SK-N-SH (cell line): ENCODE measurements at regions not wholly inside any gene's neighbourhood (a gene's known extent, or its start where the extent isn't known, plus 50 kb on each side); places are given as distances from the start of the nearest gene placed in this dataset.

Experiments used
- CTCF ChIA-PET: fragments of 300-600, 350-600 bp; formaldehyde crosslinking; extraction: SDS; loops from one replicate; lab custom pipeline; 2021; lab: Yijun Ruan, JAX
- POLR2A ChIA-PET: fragments of 350-600 bp; sonication (Branson Sonifier 250); formaldehyde crosslinking; extraction: SDS; loops from one replicate; lab custom pipeline; 2020; ENCODE audit warnings: antibody characterized with exemption, inconsistent platforms; lab: Yijun Ruan, JAX
- DNase-seq: peaks from one replicate; pipeline ENCODE4 v3.0.0; 2012
- H2AFZ ChIP-seq: fragments of 200-600 bp; sonication (generic); 2 replicates; pipeline ENCODE4 v1.8.1; 2016; ENCODE audit warnings: antibody characterized with exemption, mild to moderate bottlenecking, low read depth
- H3F3A ChIP-seq: fragments of 200-600 bp; sonication (generic); replicated peaks from 2 replicates; pipeline ENCODE3; 2016; ENCODE audit warnings: antibody characterized with exemption, mild to moderate bottlenecking; ENCODE audit not compliant: insufficient read depth
- H3K27ac ChIP-seq, 2 experiments: fragments of 200-500 bp in 1 of 2; fragments of 200-600 bp in 1 of 2; sonication (Bioruptor generic) in 1 of 2; sonication (generic), shearing (Covaris generic) in 1 of 2; 2 replicates each; pipeline versions ENCODE4 v1.5.1 to v1.6.1; 2014 to 2016; ENCODE audit warnings: low read depth in 2 of 2, inconsistent platforms in 1 of 2, low read length in 1 of 2, mild to moderate bottlenecking in 1 of 2, mixed read lengths in 1 of 2
- H3K27me3 ChIP-seq: fragments of 200-600 bp; sonication (generic), shearing (Covaris generic); 2 replicates; pipeline ENCODE4 v1.6.1; 2016; ENCODE audit warnings: mixed run types; ENCODE audit not compliant: insufficient read depth
- H3K36me3 ChIP-seq, 2 experiments: fragments of 200-500 bp in 1 of 2; fragments of 200-600 bp in 1 of 2; sonication (Bioruptor generic) in 1 of 2; sonication (generic) in 1 of 2; replicated peaks in 1 of 2; 2 replicates each; pipeline versions ENCODE3 to v1.5.1; 2014 to 2016; ENCODE audit warnings: low read length in 1 of 2, mild to moderate bottlenecking in 1 of 2; ENCODE audit not compliant: insufficient read depth in 2 of 2, control insufficient read depth in 1 of 2
- H3K4me1 ChIP-seq, 2 experiments: fragments of 200-500 bp in 1 of 2; fragments of 200-600 bp in 1 of 2; sonication (Bioruptor generic) in 1 of 2; sonication (generic), shearing (Covaris generic) in 1 of 2; 2 replicates each; pipeline versions ENCODE4 v1.5.1 to v1.6.1; 2014 to 2016; ENCODE audit warnings: low read depth in 1 of 2, low read length in 1 of 2, mixed run types in 1 of 2; ENCODE audit not compliant: insufficient read depth in 2 of 2, control insufficient read depth in 1 of 2
- H3K4me2 ChIP-seq: fragments of 200-600 bp; sonication (generic), shearing (Covaris generic); 2 replicates; pipeline ENCODE4 v1.6.1; 2017; ENCODE audit warnings: mixed run types
- H3K4me3 ChIP-seq, 2 experiments: fragments of 200-500 bp in 1 of 2; fragments of 200-600 bp in 1 of 2; sonication (Bioruptor generic) in 1 of 2; sonication (generic), shearing (Covaris generic) in 1 of 2; 2 replicates each; pipeline versions ENCODE4 v1.5.1 to v1.8.1; 2014 to 2016; ENCODE audit warnings: low read depth in 2 of 2, inconsistent platforms in 1 of 2, low read length in 1 of 2, mild to moderate bottlenecking in 1 of 2, mixed read lengths in 1 of 2, moderate library complexity in 1 of 2
- H3K79me2 ChIP-seq: fragments of 200-600 bp; sonication (generic); 2 replicates; pipeline ENCODE4 v1.8.1; 2017; ENCODE audit warnings: mild to moderate bottlenecking; ENCODE audit not compliant: insufficient read depth
- H3K9ac ChIP-seq: fragments of 200-600 bp; sonication (generic); 2 replicates; pipeline ENCODE4 v1.6.1; 2017; ENCODE audit warnings: mixed run types
- H3K9me2 ChIP-seq: fragments of 200-600 bp; sonication (generic); 2 replicates; pipeline ENCODE4 v1.6.1; 2017; ENCODE audit warnings: mixed run types
- H3K9me3 ChIP-seq: fragments of 200-600 bp; sonication (generic); 2 replicates; pipeline ENCODE4 v1.6.1; 2017; ENCODE audit warnings: mixed run types, mild to moderate bottlenecking, moderate library complexity
- H4K20me1 ChIP-seq: fragments of 200-600 bp; sonication (generic); 2 replicates; pipeline ENCODE4 v1.6.1; 2017; ENCODE audit warnings: mild to moderate bottlenecking, mixed run types; ENCODE audit not compliant: insufficient read depth
- CHD2 ChIP-seq: fragments of 150-350 bp; IDR thresholded peaks from 2 replicates; pipeline ENCODE4 v1.6.1; 2018; ENCODE audit warnings: low read length; ENCODE audit not compliant: partially characterized antibody
- ELF1 ChIP-seq: IDR thresholded peaks from 2 replicates; pipeline ENCODE4 v1.4.0; 2012
- EP300 ChIP-seq, 2 experiments: IDR thresholded peaks; 2 replicates each; pipeline versions ENCODE4 v1.4.0 to v1.6.1; 2012; ENCODE audit warnings: borderline replicate concordance in 1 of 2, low read depth in 1 of 2, low read length in 1 of 2
- FOSL2 ChIP-seq: IDR thresholded peaks from 2 replicates; pipeline ENCODE4 v1.4.0; 2012; ENCODE audit warnings: low read depth, mild to moderate bottlenecking, moderate library complexity, borderline replicate concordance
- FOXJ3 ChIP-seq: sonication (generic); formaldehyde crosslinking; IDR thresholded peaks from 2 replicates; pipeline ENCODE4 v1.5.1; 2020; ENCODE audit warnings: mild to moderate bottlenecking, missing genetic modification reagents
- GATA2 ChIP-seq: sonication (generic); formaldehyde crosslinking; IDR thresholded peaks from 2 replicates; pipeline ENCODE4 v1.5.0; 2020; ENCODE audit warnings: mild to moderate bottlenecking, missing genetic modification reagents
- JUND ChIP-seq: IDR thresholded peaks from 2 replicates; pipeline ENCODE4 v1.4.0; 2012
- MEF2A ChIP-seq: IDR thresholded peaks from 2 replicates; pipeline ENCODE4 v1.4.0; 2012; ENCODE audit warnings: low read depth, borderline replicate concordance
- NFIC ChIP-seq: IDR thresholded peaks from 2 replicates; pipeline ENCODE4 v1.4.0; 2012; ENCODE audit warnings: borderline replicate concordance
- NRF1 ChIP-seq: IDR thresholded peaks from 2 replicates; pipeline ENCODE4 v1.6.1; 2012; ENCODE audit warnings: low read depth, mild to moderate bottlenecking, low read length
- POLR2AphosphoS5 ChIP-seq: IDR thresholded peaks from 2 replicates; pipeline ENCODE4 v1.6.1; 2012; ENCODE audit warnings: low read depth, low read length
- RAD21 ChIP-seq: IDR thresholded peaks from 2 replicates; pipeline ENCODE4 v1.6.1; 2012; ENCODE audit warnings: mild to moderate bottlenecking, low read length
- RCOR1 ChIP-seq: fragments of 150-350 bp; IDR thresholded peaks from 2 replicates; pipeline ENCODE4 v1.6.1; 2017; ENCODE audit warnings: antibody characterized with exemption, low read length
- RFX5 ChIP-seq: IDR thresholded peaks from 2 replicates; pipeline ENCODE4 v1.6.1; 2012; ENCODE audit warnings: mild to moderate bottlenecking, improper control_type of control experiment, low read length
- RXRA ChIP-seq: IDR thresholded peaks from 2 replicates; pipeline ENCODE4 v1.4.0; 2012; ENCODE audit warnings: low read depth, mild to moderate bottlenecking, borderline replicate concordance
- SIN3A ChIP-seq: IDR thresholded peaks from 2 replicates; pipeline ENCODE4 v1.6.1; 2012; ENCODE audit warnings: low read depth, mild to moderate bottlenecking, low read length, moderate library complexity, borderline replicate concordance
- SMC3 ChIP-seq: IDR thresholded peaks from 2 replicates; pipeline ENCODE4 v1.6.1; 2012; ENCODE audit warnings: low read depth, low read length, improper control_type of control experiment
- TAF1 ChIP-seq: IDR thresholded peaks from 2 replicates; pipeline ENCODE4 v1.6.1; 2012; ENCODE audit warnings: low read depth, mild to moderate bottlenecking, low read length, moderate library complexity, borderline replicate concordance
- TCF12 ChIP-seq: IDR thresholded peaks from 2 replicates; pipeline ENCODE4 v1.4.0; 2012
- TEAD4 ChIP-seq: IDR thresholded peaks from 2 replicates; pipeline ENCODE4 v1.4.0; 2012; ENCODE audit warnings: mild to moderate bottlenecking, borderline replicate concordance; ENCODE audit not compliant: insufficient read depth
- YY1 ChIP-seq: IDR thresholded peaks from 2 replicates; pipeline ENCODE4 v1.4.0; 2012; ENCODE audit warnings: low read depth, mild to moderate bottlenecking
- WGBS: methylation state at CpG from one replicate; pipeline ENCODE4 v1.1.6; 2017; ENCODE audit warnings: low lambda C conversion rate; 5-methylcytosine and 5-hydroxymethylcytosine counted together
- TF ChIP-seq, protein P1 (sequence below): fragments of 150-350 bp; IDR thresholded peaks from 2 replicates; pipeline ENCODE4 v1.6.1; 2016; ENCODE audit warnings: mild to moderate bottlenecking, low read depth, low read length
- TF ChIP-seq, protein P2 (sequence below): IDR thresholded peaks from 2 replicates; pipeline ENCODE4 v1.4.0; 2012; ENCODE audit warnings: low read depth, borderline replicate concordance
- TF ChIP-seq, protein P3 (sequence below): IDR thresholded peaks from 2 replicates; pipeline ENCODE4 v1.6.1; 2012; ENCODE audit warnings: mild to moderate bottlenecking, low read depth, low read length, moderate library complexity
- TF ChIP-seq, protein P4 (sequence below): IDR thresholded peaks from 2 replicates; pipeline ENCODE4 v1.4.0; 2012; ENCODE audit warnings: low read depth, borderline replicate concordance
- TF ChIP-seq, protein P5 (sequence below): fragments of 200-600 bp; sonication (generic); IDR thresholded peaks from 2 replicates; pipeline ENCODE4 v1.6.1; 2017; ENCODE audit warnings: antibody characterized with exemption, mild to moderate bottlenecking, moderate library complexity

DNA sequence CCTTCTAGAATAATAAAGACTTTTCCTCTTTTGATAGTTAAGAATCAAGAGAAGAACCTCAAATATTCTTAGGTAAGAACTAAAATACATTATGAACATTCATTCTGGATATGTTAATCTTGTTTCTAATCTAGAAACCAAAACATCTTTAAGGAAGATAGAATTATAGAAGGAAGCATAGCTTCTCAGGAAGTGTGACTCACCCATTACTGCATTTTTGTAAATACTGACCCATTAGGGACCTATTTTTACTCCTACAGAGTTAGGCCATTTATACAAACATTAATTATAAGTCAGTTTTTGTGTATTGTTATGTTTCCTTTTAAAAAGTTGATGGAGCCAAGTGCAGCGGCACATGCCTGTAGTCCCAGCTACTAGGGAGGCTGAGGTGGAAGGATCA, 147.1 kb downstream of the NUFIP1 start:
- ChIA-PET CTCF (interaction anchor here (1.7 kb wide), 1 partner anchor 358 kb away, joined by 3 read pairs; no protein-coding TSS in a partner anchor), POLR2A (no interaction called here)
- Histone ChIP-seq H3K4me1 (peaks cover 0 to 22% of the 10 kb centered on the region in 2 experiments; a peak in 2 of 4 replicates), H3F3A (peaks cover 23% of the 10 kb centered on the region), H3K4me3 (no peak overlapping the region), H3K27ac (peak overlapping the region; percentile 59 to 78; a peak in 3 of 4 replicates), H3K9me2 (no peaks in the 10 kb centered on the region), H2AFZ (peak overlapping the region; percentile 3; the same call in 1 of the 2 replicates), H3K4me2 (peak overlapping the region; percentile 9), H3K36me3 (no peaks in the 10 kb centered on the region), H3K9me3 (no peaks in the 10 kb centered on the region), H3K79me2 (no peaks in the 10 kb centered on the region), H3K27me3 (no peaks in the 10 kb centered on the region), H4K20me1 (no peaks in the 10 kb centered on the region), H3K9ac (no peak overlapping the region)
- 16% methylated on average over 1 of the region's 1 CpG for WGBS
- no peak for DNase-seq
- TF ChIP-seq TEAD4, result peak; percentile 59; the same call in 1 of the 2 replicates
- TF ChIP-seq SMC3, result no peak
- no peak for TF ChIP-seq GATA2
- TF ChIP-seq, protein P1, sequence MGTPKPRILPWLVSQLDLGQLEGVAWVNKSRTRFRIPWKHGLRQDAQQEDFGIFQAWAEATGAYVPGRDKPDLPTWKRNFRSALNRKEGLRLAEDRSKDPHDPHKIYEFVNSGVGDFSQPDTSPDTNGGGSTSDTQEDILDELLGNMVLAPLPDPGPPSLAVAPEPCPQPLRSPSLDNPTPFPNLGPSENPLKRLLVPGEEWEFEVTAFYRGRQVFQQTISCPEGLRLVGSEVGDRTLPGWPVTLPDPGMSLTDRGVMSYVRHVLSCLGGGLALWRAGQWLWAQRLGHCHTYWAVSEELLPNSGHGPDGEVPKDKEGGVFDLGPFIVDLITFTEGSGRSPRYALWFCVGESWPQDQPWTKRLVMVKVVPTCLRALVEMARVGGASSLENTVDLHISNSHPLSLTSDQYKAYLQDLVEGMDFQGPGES, result no peak
- peak; percentile 89 for TF ChIP-seq MEF2A
- no peak for TF ChIP-seq NRF1
- peak; percentile 67 for TF ChIP-seq TCF12
- TF ChIP-seq, protein P2, sequence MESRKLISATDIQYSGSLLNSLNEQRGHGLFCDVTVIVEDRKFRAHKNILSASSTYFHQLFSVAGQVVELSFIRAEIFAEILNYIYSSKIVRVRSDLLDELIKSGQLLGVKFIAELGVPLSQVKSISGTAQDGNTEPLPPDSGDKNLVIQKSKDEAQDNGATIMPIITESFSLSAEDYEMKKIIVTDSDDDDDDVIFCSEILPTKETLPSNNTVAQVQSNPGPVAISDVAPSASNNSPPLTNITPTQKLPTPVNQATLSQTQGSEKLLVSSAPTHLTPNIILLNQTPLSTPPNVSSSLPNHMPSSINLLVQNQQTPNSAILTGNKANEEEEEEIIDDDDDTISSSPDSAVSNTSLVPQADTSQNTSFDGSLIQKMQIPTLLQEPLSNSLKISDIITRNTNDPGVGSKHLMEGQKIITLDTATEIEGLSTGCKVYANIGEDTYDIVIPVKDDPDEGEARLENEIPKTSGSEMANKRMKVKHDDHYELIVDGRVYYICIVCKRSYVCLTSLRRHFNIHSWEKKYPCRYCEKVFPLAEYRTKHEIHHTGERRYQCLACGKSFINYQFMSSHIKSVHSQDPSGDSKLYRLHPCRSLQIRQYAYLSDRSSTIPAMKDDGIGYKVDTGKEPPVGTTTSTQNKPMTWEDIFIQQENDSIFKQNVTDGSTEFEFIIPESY, result no peak
- peak; percentile 25 to 73; a peak in 1 of 4 replicates for TF ChIP-seq EP300 (IDR thresholded peaks at IDR 0.05; ENCODE audit: borderline replicate concordance in 1 of 2, low read depth in 1 of 2, low read length in 1 of 2)
- TF ChIP-seq, protein P3, sequence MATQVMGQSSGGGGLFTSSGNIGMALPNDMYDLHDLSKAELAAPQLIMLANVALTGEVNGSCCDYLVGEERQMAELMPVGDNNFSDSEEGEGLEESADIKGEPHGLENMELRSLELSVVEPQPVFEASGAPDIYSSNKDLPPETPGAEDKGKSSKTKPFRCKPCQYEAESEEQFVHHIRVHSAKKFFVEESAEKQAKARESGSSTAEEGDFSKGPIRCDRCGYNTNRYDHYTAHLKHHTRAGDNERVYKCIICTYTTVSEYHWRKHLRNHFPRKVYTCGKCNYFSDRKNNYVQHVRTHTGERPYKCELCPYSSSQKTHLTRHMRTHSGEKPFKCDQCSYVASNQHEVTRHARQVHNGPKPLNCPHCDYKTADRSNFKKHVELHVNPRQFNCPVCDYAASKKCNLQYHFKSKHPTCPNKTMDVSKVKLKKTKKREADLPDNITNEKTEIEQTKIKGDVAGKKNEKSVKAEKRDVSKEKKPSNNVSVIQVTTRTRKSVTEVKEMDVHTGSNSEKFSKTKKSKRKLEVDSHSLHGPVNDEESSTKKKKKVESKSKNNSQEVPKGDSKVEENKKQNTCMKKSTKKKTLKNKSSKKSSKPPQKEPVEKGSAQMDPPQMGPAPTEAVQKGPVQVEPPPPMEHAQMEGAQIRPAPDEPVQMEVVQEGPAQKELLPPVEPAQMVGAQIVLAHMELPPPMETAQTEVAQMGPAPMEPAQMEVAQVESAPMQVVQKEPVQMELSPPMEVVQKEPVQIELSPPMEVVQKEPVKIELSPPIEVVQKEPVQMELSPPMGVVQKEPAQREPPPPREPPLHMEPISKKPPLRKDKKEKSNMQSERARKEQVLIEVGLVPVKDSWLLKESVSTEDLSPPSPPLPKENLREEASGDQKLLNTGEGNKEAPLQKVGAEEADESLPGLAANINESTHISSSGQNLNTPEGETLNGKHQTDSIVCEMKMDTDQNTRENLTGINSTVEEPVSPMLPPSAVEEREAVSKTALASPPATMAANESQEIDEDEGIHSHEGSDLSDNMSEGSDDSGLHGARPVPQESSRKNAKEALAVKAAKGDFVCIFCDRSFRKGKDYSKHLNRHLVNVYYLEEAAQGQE, result no peak
- no peak for TF ChIP-seq RCOR1
- TF ChIP-seq, protein P4, sequence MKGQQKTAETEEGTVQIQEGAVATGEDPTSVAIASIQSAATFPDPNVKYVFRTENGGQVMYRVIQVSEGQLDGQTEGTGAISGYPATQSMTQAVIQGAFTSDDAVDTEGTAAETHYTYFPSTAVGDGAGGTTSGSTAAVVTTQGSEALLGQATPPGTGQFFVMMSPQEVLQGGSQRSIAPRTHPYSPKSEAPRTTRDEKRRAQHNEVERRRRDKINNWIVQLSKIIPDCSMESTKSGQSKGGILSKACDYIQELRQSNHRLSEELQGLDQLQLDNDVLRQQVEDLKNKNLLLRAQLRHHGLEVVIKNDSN, result no peak
- TF ChIP-seq RAD21, result no peak
- TF ChIP-seq CHD2, result no peak
- TF ChIP-seq RFX5, result no peak
- TF ChIP-seq TAF1, result no peak
- no peak for TF ChIP-seq SIN3A
- peak; percentile 86 for TF ChIP-seq FOSL2
- TF ChIP-seq POLR2AphosphoS5, result peak; percentile 32; the same call in 1 of the 2 replicates
- TF ChIP-seq, protein P5, sequence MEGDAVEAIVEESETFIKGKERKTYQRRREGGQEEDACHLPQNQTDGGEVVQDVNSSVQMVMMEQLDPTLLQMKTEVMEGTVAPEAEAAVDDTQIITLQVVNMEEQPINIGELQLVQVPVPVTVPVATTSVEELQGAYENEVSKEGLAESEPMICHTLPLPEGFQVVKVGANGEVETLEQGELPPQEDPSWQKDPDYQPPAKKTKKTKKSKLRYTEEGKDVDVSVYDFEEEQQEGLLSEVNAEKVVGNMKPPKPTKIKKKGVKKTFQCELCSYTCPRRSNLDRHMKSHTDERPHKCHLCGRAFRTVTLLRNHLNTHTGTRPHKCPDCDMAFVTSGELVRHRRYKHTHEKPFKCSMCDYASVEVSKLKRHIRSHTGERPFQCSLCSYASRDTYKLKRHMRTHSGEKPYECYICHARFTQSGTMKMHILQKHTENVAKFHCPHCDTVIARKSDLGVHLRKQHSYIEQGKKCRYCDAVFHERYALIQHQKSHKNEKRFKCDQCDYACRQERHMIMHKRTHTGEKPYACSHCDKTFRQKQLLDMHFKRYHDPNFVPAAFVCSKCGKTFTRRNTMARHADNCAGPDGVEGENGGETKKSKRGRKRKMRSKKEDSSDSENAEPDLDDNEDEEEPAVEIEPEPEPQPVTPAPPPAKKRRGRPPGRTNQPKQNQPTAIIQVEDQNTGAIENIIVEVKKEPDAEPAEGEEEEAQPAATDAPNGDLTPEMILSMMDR, result no peak
- peak; percentile 88 for TF ChIP-seq JUND
- no peak for TF ChIP-seq YY1
- TF ChIP-seq RXRA, result peak; percentile 80; the same call in 1 of the 2 replicates
- no peak for TF ChIP-seq ELF1
- TF ChIP-seq FOXJ3 (CRISPR knock-in tag), result no peak
- TF ChIP-seq NFIC, result peak; percentile 50
